B cell (primary cell): ENCODE measurements at regions not wholly inside any gene's neighbourhood (a gene's known extent, or its start where the extent isn't known, plus 50 kb on each side); places are given as distances from the start of the nearest gene placed in this dataset.

Experiments
- EZH2 ChIP-seq: IDR thresholded peaks from 2 replicates; pipeline ENCODE4 v1.6.1; 2012; ENCODE audit warnings: borderline replicate concordance, low read depth, mild to moderate bottlenecking, moderate library complexity, low read length; ENCODE audit not compliant: insufficient read depth, poor library complexity, severe bottlenecking
- TF ChIP-seq, protein P1 (sequence below): fragments of 200-600 bp; IDR thresholded peaks from one replicate; pipeline ENCODE4 v1.8.0; 2022; ENCODE audit warnings: antibody characterized with exemption, mild to moderate bottlenecking

- TF ChIP-seq, protein P1, sequence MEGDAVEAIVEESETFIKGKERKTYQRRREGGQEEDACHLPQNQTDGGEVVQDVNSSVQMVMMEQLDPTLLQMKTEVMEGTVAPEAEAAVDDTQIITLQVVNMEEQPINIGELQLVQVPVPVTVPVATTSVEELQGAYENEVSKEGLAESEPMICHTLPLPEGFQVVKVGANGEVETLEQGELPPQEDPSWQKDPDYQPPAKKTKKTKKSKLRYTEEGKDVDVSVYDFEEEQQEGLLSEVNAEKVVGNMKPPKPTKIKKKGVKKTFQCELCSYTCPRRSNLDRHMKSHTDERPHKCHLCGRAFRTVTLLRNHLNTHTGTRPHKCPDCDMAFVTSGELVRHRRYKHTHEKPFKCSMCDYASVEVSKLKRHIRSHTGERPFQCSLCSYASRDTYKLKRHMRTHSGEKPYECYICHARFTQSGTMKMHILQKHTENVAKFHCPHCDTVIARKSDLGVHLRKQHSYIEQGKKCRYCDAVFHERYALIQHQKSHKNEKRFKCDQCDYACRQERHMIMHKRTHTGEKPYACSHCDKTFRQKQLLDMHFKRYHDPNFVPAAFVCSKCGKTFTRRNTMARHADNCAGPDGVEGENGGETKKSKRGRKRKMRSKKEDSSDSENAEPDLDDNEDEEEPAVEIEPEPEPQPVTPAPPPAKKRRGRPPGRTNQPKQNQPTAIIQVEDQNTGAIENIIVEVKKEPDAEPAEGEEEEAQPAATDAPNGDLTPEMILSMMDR, result no peak
- no peak for TF ChIP-seq EZH2
Observed at GRCh38 chr15:66964791-66965190, 100.6 kb upstream of the SMAD3 start.
